Activated CD8-positive, alpha-beta T cell treated with anti-CD3 and anti-CD28 coated beads, Interleukin-2, amount 10 ng/mL, durations not matched to agents 7 days and 5 days (primary cell): ENCODE measurements at regions not wholly inside any gene's neighbourhood (a gene's known extent, or its start where the extent isn't known, plus 50 kb on each side); places are given as distances from the start of the nearest gene placed in this dataset.

ENCODE experiments used
- ATAC-seq: fragments of 150-1000 bp; cut with Tn5 transposase; one replicate; pipeline ENCODE4 v1.10.0; 2021; ENCODE audit warnings: moderate library complexity
- CTCF ChIA-PET: fragments of 350-600 bp; sonication (Branson Sonifier 250); formaldehyde crosslinking; loops from one replicate; lab custom pipeline; 2021; ENCODE audit warnings: antibody characterized with exemption; lab: Charles Lee
- POLR2A ChIA-PET: fragments of 350-600 bp; sonication (Branson Sonifier 250); formaldehyde crosslinking; loops from one replicate; lab custom pipeline; 2021; ENCODE audit warnings: antibody characterized with exemption; lab: Charles Lee
- DNase-seq: peaks from one replicate; pipeline ENCODE4 v3.0.0-alpha.2; 2020
- H3K27ac Mint-ChIP-seq: one replicate; pipeline ENCODE4 v1.8.0; 2021; ENCODE audit warnings: mild to moderate bottlenecking, mixed read lengths
- H3K27me3 Mint-ChIP-seq: one replicate; pipeline ENCODE4 v1.8.0; 2021; ENCODE audit warnings: low read depth, mixed read lengths
- H3K36me3 Mint-ChIP-seq: one replicate; pipeline ENCODE4 v1.8.0; 2021; ENCODE audit warnings: low read depth, mixed read lengths
- H3K4me1 Mint-ChIP-seq: one replicate; pipeline ENCODE4 v1.8.0; 2021; ENCODE audit warnings: low read depth, mixed read lengths
- H3K4me3 Mint-ChIP-seq: one replicate; pipeline ENCODE4 v1.8.0; 2021; ENCODE audit warnings: mild to moderate bottlenecking, mixed read lengths
- H3K9me3 Mint-ChIP-seq: one replicate; pipeline ENCODE4 v1.8.0; 2022; ENCODE audit warnings: mixed read lengths; ENCODE audit not compliant: insufficient read depth

DNA sequence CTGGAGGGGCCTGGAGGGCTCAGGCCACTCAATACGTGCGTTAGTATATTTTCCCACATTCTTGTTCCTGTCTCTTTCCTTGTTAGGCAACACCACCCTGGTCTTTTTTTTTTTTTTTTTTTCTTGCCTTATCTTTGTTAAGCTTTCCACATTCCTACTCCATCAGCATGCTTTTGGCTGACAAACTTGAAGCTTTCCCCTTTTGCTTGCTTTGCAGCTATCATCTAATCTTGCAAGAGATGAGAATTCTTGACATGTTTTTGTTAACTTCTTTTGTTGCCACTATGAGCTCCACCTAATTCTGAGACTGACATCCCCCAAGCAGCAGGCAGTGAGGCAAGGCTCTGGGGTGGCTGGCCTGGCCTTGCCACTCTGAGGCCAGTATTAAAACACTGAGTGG, 52.5 kb upstream of the NRP1 start:
- H3K27me3 Mint-ChIP-seq, result peaks cover 4% of the 10 kb centered on the region
- no peaks in the 10 kb centered on the region for H3K36me3 Mint-ChIP-seq
- no peaks in the 10 kb centered on the region for H3K9me3 Mint-ChIP-seq
- no peak for ATAC-seq
- DNase-seq, result no peak
- no peak overlapping the region for H3K27ac Mint-ChIP-seq
- H3K4me3 Mint-ChIP-seq, result no peak overlapping the region
- ChIA-PET POLR2A (no interaction called here), CTCF (no interaction called here)
- no peaks in the 10 kb centered on the region for H3K4me1 Mint-ChIP-seq

DNA sequence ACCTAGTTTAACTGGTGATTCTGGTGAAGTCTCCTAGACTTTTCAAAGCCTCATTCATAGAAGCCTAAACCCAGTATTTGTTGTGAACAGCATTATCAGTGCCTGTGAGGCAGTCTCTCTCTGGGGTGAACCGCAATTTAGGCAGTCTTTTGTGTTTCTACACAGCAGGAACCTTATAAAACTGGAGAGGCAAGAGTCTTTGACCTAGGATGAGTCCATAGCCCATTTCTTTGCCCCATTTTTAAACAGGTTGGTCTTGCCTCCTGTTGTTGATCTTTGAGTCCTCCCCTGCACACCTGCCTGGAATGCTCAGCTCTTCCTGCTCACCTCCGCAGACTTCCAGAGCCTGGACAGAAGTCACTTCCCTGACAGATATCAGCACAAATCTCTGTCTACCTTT, 51.2 kb upstream of the NRP1 start:
- no peaks in the 10 kb centered on the region for H3K36me3 Mint-ChIP-seq
- no peaks in the 10 kb centered on the region for H3K4me1 Mint-ChIP-seq
- ChIA-PET CTCF (no interaction called here), POLR2A (no interaction called here)
- no peak overlapping the region for H3K4me3 Mint-ChIP-seq
- DNase-seq (no peak), ATAC-seq (no peak)
- no peak overlapping the region for H3K27ac Mint-ChIP-seq
- no peaks in the 10 kb centered on the region for H3K9me3 Mint-ChIP-seq
- peaks cover 4% of the 10 kb centered on the region for H3K27me3 Mint-ChIP-seq

DNA sequence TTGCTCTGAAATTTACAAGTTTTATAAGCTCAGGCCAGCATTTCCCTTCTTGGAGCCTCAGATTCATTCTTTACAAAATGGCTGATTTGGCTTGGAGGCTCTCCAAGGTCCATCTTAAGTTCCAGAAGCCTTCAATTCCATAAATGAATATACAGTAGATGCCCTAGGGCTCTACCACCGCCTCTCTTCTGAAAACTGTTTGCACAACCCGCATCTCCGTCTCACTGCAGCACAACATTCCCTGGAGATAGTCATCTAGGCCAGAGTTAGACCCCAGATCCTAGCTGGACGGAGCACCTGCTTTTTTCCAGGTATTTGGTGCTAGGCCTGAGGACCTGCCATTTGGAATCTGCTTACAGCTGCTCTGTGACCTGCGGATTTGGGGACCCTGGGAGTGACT, 50.5 kb upstream of the NRP1 start:
- H3K4me1 Mint-ChIP-seq, result no peaks in the 10 kb centered on the region
- no peaks in the 10 kb centered on the region for H3K9me3 Mint-ChIP-seq
- no peak overlapping the region for H3K4me3 Mint-ChIP-seq
- POLR2A ChIA-PET, result no interaction called here
- peaks cover 4% of the 10 kb centered on the region for H3K27me3 Mint-ChIP-seq
- H3K36me3 Mint-ChIP-seq, result no peaks in the 10 kb centered on the region
- DNase-seq, result no peak
- H3K27ac Mint-ChIP-seq, result no peak overlapping the region
- CTCF ChIA-PET, result no interaction called here
- ATAC-seq, result no peak
